H54 (cell line): ENCODE measurements at regions not wholly inside any gene's neighbourhood (a gene's known extent, or its start where the extent isn't known, plus 50 kb on each side); places are given as distances from the start of the nearest gene placed in this dataset.
"Not testable (repeated sequence)": the region's sequence is repeated elsewhere in the genome, so short reads cannot be mapped to it uniquely, and the experiment has no call there.

ENCODE experiments used
- DNase-seq: peaks from one replicate; pipeline ENCODE4 v3.0.0; 2011; ENCODE audit warnings: low spot score, mixed read lengths; ENCODE audit not compliant: insufficient read length
- FAIRE-seq: peaks from 3 replicates; lab custom pipeline; 2011; peaks lifted over from hg19 to GRCh38; lab: Jason Lieb, UNC
- POLR2A ChIP-seq: IDR thresholded peaks from 2 replicates; pipeline ENCODE4 v1.6.1; 2011; ENCODE audit warnings: low read depth, mild to moderate bottlenecking, low read length

- DNase-seq (no peak), FAIRE-seq (no peak)
- TF ChIP-seq POLR2A, result no peak
Observed at GRCh38 chr5:89187883-89188465, 305.0 kb upstream of the MEF2C start.

GRCh38 chr5:89187268-89187667, 304.3 kb upstream of the MEF2C start:
- TF ChIP-seq POLR2A, result no peak
- FAIRE-seq, result no peak

GRCh38 chr5:89181546-89181945, 298.6 kb upstream of the MEF2C start:
- DNase-seq, result no peak
- FAIRE-seq, result no peak
- no peak for TF ChIP-seq POLR2A

More at GRCh38 chr5:89187268-89187667, 304.3 kb upstream of the MEF2C start:
- no peak for DNase-seq

GRCh38 chr5:89179731-89180130, 296.7 kb upstream of the MEF2C start:
- FAIRE-seq (no peak), DNase-seq (no peak)
- TF ChIP-seq POLR2A, result no peak

- no peak for FAIRE-seq
- TF ChIP-seq POLR2A, result no peak
Observed at GRCh38 chr5:89178541-89178940, 295.6 kb upstream of the MEF2C start.

GRCh38 chr5:89173528-89173927, 290.5 kb upstream of the MEF2C start:
- FAIRE-seq, result no peak
- no peak for TF ChIP-seq POLR2A
- no peak for DNase-seq

More at GRCh38 chr5:89178541-89178940, 295.6 kb upstream of the MEF2C start:
- no peak for DNase-seq

GRCh38 chr5:89168766-89169165, 285.8 kb upstream of the MEF2C start:
- DNase-seq (no peak), FAIRE-seq (no peak)
- TF ChIP-seq POLR2A, result no peak

- not testable (repeated sequence) for FAIRE-seq, DNase-seq
Observed at GRCh38 chr5:89164703-89165102, 281.7 kb upstream of the MEF2C start.

GRCh38 chr5:89156226-89156625, 273.2 kb upstream of the MEF2C start:
- DNase-seq, result no peak
- FAIRE-seq, result no peak
- no peak for TF ChIP-seq POLR2A

- TF ChIP-seq POLR2A, result no peak
- FAIRE-seq (no peak), DNase-seq (no peak)
Observed at GRCh38 chr5:89147031-89147430, 264.0 kb upstream of the MEF2C start.

- FAIRE-seq, result no peak
- no peak for DNase-seq
- TF ChIP-seq POLR2A, result no peak
Observed at GRCh38 chr5:89137148-89137547, 254.2 kb upstream of the MEF2C start.

GRCh38 chr5:89133975-89134374, 251.0 kb upstream of the MEF2C start:
- TF ChIP-seq POLR2A, result no peak
- DNase-seq, result no peak
- FAIRE-seq, result no peak

- DNase-seq (no peak), FAIRE-seq (no peak)
- no peak for TF ChIP-seq POLR2A
Observed at GRCh38 chr5:89133129-89133528, 250.1 kb upstream of the MEF2C start.

- FAIRE-seq, result no peak
- no peak for TF ChIP-seq POLR2A
Observed at GRCh38 chr5:89130851-89131250, 247.9 kb upstream of the MEF2C start.

GRCh38 chr5:89129941-89130340, 247.0 kb upstream of the MEF2C start:
- no peak for DNase-seq
- no peak for TF ChIP-seq POLR2A
- FAIRE-seq, result no peak

More at GRCh38 chr5:89130851-89131250, 247.9 kb upstream of the MEF2C start:
- no peak for DNase-seq
